ENCODE measurements at regions not wholly inside any gene's neighbourhood (a gene's known extent, or its start where the extent isn't known, plus 50 kb on each side); places are given as distances from the start of the nearest gene placed in this dataset.

- no peak for DNase-seq
Observed at GRCh38 chr5:174236070-174236469, 190.6 kb downstream of the NSG2 start.

DNA sequence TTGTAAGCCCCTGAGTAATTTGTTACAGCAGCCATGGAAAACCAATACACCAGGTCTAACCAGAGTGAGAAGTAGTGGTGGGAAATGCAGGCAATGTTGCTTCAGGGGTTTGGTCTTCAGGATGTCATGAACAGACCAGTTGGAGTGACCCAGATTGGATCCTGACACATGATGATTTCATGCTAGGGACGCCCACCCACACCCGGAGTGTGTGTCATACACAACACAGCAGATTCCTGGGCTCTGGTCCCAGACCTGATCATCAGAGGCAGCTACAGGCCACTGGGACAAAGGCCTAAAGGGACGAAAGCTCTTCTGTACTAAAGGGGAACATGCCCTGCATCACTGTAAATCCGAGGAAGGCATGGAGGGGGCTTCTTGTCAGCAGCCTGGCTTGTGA is 194.2 kb downstream of the NSG2 start:
- DNase-seq, result no peak

- no peak for DNase-seq
Observed at GRCh38 chr5:174242573-174242972, 197.1 kb downstream of the NSG2 start.

GRCh38 chr5:174243904-174244303 is 198.4 kb downstream of the NSG2 start:
- DNase-seq, result no peak

DNA sequence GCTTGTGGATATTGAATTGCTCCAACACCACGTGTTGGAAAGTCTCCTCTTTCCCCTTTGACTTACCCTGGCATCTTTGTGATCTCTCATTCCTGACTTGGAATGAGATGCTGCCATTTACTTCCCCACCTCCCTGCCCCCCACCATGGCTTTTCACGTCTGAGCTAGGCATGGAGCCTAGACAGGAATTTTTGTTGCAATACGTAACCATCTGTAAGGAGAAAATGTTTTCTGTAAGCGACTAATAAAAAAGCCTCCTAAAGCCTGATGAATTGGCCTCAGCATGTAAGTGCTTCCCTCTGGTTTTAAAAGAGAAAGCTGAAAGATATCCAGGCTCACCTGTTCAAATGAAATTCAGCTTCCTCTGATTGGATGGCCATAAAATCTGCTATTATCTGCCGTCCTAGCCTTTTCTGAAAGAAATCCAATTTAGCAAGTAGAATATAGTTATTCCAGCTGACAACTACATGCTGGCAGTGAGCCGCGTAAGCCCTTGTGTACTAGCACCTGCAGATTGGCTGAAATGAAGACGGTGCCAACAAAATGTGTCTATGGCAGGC is 200.1 kb downstream of the NSG2 start:
- DNase-seq, result peak; percentile 38

DNA sequence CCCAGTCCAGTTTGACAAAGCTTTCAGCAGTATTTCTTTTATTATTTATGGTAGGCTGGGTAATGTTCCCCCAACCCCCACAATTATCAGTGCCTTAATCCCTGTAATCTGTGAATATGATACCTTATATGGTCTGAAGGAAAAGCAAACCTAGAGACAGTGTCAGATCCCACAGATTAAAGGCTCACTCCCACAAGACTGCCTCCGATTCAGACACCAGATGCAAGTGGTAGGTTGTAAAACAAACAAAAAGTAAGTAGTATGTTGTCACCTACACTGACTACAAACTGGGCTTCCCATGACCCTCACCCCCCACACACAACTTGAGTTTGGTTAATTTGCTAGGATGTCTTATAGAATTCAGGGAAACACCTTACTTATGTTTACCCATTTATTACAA is 201.2 kb downstream of the NSG2 start:
- DNase-seq, result no peak

- no peak for DNase-seq
Observed at GRCh38 chr5:174247301-174247700, 201.8 kb downstream of the NSG2 start.

GRCh38 chr5:174251305-174252000 is 205.9 kb downstream of the NSG2 start:
- DNase-seq, result no peak

- DNase-seq, result no peak
Observed at GRCh38 chr5:174252121-174252520, 206.6 kb downstream of the NSG2 start.

DNA sequence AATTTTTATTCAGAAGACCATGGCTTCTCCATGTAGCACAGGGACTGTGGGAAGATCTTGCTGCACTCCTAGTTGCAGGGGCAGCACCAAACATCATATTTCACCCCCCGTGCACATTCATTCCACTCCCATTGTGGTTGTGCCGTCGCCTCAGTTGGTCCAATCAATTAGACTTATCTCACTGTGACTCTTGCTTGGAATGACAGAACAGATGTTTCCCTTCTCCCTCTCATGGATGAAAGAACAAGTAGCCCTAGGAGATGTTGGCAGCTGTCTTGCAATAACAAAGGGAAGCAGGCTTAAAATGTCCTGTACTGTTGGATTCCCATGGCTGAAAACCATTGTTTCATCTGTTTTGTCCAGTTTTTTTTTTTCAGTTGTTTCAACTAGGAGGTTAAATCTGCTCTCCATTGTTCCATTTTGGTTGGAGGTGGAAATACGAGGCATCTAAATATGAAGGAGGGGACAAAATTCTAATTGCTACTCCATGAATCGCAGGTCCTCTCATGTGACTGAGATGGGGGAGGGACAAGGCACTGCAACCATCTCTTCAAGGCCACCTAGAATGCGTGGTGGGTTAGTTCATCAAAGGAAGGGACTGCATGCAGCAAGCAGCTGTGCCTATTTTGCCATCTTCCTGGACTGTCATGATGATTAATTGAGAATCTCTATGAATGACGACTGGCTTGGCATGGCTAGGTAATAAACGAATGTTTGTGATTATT is 214.4 kb downstream of the NSG2 start:
- no peak for DNase-seq

GRCh38 chr5:174271316-174271715 is 225.8 kb downstream of the NSG2 start:
- DNase-seq, result peak; percentile 67

- no peak for DNase-seq
Observed at GRCh38 chr5:174272671-174273070, 227.2 kb downstream of the NSG2 start.

DNA sequence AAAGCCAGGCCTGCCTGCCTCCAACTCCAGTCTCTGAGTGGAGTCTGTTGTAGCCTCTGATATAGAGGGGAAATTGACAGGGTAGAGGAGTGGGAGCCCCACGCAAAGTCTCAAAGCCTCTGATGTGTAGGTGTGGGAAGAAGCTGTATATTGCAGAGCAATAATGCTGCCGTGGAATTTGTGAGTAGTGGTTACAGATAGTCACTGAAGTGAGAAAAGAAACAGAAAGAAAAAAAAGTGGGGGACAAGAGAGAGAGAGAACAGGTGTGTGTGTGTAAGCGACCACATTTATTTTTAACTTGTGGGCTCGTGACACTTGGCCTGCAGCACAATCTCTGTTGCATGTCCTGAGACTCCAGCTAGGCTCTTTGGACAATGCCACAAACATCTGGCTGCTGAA is 227.8 kb downstream of the NSG2 start:
- DNase-seq, result no peak

DNA sequence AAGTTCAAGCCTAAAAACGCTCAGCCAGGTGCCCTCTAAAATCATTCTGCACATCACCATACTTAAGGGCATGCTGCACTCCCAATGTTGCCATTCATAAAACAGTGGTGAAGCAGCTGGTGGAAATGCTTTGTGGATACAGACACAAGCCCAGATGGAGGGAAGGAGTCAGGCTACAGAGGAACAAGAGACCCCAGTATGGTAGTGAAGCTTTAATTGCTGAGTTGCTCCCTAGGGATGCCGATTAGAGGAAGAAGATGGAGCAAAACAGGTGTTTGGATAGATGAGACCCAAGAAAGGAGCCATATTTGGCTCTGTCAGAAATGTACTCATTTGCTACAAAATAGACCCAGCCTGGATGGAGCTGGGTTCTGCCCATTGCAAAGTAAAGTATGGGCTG is 230.5 kb downstream of the NSG2 start:
- no peak for DNase-seq

DNA sequence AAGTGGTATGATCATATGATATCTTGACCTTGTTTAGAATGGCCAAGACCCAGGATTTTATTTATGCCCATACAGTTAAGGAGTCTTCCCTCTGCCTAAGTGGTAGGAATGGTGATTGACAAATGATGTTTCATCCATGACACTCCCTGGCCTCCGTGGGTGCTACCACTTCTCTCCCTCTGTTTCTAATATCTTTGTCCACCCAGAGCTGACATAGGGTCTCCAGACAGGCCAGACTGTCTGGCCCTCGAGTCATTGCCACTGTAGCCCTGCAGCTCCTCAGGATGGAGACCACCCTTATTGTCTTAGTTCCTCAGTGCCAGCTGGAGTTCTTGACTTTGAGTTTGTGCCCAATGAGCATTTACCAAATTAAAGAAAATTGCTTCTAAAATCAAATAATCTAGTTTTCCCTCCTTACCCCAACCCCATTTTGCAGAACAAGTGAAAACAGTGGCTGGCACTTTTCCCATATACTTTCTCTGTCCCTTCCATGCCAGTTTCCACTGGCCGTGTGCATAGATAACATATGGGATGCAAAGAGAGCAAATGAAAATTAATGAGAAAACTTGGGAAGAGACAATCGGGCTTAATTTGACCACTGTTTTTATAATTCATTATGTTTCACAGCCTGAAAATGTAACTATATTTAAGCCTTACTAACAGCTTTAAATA is 235.7 kb downstream of the NSG2 start:
- no peak for DNase-seq

DNA sequence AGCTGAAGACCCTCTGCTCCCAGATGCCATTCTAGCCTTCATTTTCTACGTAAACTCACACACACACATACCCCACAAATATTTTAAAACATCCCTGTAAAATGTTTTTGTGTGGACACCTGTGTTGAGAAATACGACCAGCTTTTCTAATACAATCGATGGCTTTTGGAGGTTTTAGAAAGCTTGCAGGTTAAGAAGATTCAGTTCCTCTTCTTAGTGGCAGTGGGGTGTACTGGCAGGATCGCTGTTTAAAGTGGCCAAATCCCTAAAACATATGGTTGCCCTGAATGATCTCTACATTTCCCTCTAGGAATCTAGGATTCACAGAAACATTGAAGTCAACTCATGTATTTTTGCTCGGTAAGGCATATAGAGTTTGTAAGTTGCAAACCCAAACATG is 236.3 kb downstream of the NSG2 start:
- DNase-seq, result no peak

DNA sequence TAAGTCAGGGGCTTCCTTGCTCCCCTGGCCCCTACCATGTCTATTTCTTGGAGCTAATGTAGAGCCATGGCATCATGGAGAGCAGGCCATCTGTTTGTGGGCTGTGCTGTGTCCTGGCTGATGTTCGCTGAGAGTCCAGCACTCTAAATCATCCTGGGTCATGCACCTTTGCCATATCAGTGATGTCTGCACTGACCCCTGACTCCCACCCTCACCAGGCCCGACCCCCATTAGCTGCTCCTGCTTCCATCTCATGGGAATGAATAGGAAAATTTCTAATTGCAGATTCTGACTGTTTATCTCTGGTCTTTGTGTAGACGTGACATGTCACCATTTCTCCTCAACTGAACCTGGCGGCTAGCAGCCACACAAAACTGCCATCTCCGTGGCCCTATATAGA is 236.9 kb downstream of the NSG2 start:
- DNase-seq, result no peak

- DNase-seq, result peak; percentile 53
Observed at GRCh38 chr5:174283211-174284005, 237.9 kb downstream of the NSG2 start.

GRCh38 chr5:174284873-174285272 is 239.4 kb downstream of the NSG2 start:
- no peak for DNase-seq

- no peak for DNase-seq
Observed at GRCh38 chr5:174287761-174288160, 242.3 kb downstream of the NSG2 start.

- DNase-seq, result no peak
Observed at GRCh38 chr5:174288439-174288838, 242.9 kb downstream of the NSG2 start.

DNA sequence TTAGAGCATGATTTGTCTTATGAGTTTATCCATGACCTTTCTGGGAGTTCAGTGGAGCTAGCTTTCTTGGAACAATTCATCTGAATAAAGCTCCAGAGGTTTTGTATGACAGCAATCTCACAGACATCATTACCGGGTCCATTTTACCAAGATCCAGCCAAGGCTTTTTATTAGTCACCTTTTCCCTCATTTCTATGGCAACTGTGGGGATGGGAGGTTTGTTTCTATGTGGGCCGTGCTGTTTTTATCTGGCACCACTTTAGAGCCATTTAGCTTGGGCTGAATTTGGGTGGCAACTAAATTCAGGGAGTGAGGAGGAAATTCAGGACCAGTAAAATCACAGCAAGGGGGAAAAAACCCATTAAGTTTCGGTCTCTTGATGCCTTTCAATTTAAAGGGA is 245.7 kb downstream of the NSG2 start:
- DNase-seq, result no peak

- no peak for DNase-seq
Observed at GRCh38 chr5:174292348-174292747, 246.8 kb downstream of the NSG2 start.
